AG08395 (cell line): ENCODE measurements at regions not wholly inside any gene's neighbourhood (a gene's known extent, or its start where the extent isn't known, plus 50 kb on each side); places are given as distances from the start of the nearest gene placed in this dataset.
"Not testable (repeated sequence)": the region's sequence is repeated elsewhere in the genome, so short reads cannot be mapped to it uniquely, and the experiment has no call there.

ENCODE experiments used
- DNase-seq: peaks from one replicate; pipeline ENCODE4 v3.0.0; 2012; ENCODE audit warnings: mixed read lengths, low spot score

- DNase-seq, result peak; percentile 79
Observed at GRCh38 chr12:124381456-124382296, 86.8 kb downstream of the RFLNA start.

GRCh38 chr12:124380796-124381455, 86.0 kb downstream of the RFLNA start:
- DNase-seq, result no peak

GRCh38 chr12:124379938-124380754, 85.3 kb downstream of the RFLNA start:
- peak; percentile 83 for DNase-seq

- no peak for DNase-seq
Observed at GRCh38 chr12:124379379-124379937, 84.6 kb downstream of the RFLNA start.

GRCh38 chr12:124378926-124379325, 84.0 kb downstream of the RFLNA start:
- no peak for DNase-seq

GRCh38 chr12:124377981-124378509, 83.2 kb downstream of the RFLNA start:
- no peak for DNase-seq

- no peak for DNase-seq
Observed at GRCh38 chr12:124376435-124376834, 81.5 kb downstream of the RFLNA start.

- DNase-seq, result no peak
Observed at GRCh38 chr12:124375789-124376175, 80.9 kb downstream of the RFLNA start.

- no peak for DNase-seq
Observed at GRCh38 chr12:124375141-124375788, 80.4 kb downstream of the RFLNA start.

GRCh38 chr12:124374567-124374966, 79.7 kb downstream of the RFLNA start:
- DNase-seq, result no peak

GRCh38 chr12:124374147-124374546, 79.3 kb downstream of the RFLNA start:
- no peak for DNase-seq

GRCh38 chr12:124373701-124374100, 78.8 kb downstream of the RFLNA start:
- not testable (repeated sequence) for DNase-seq

GRCh38 chr12:124372831-124373230, 77.9 kb downstream of the RFLNA start:
- no peak for DNase-seq

- DNase-seq, result no peak
Observed at GRCh38 chr12:124371970-124372555, 77.2 kb downstream of the RFLNA start.

GRCh38 chr12:124371366-124371765, 76.5 kb downstream of the RFLNA start:
- DNase-seq, result no peak

GRCh38 chr12:124370851-124371250, 76.0 kb downstream of the RFLNA start:
- no peak for DNase-seq

- DNase-seq, result no peak
Observed at GRCh38 chr12:124370384-124370783, 75.5 kb downstream of the RFLNA start.

- no peak for DNase-seq
Observed at GRCh38 chr12:124369827-124370378, 75.0 kb downstream of the RFLNA start.

GRCh38 chr12:124369055-124369826, 74.3 kb downstream of the RFLNA start:
- DNase-seq, result peak; percentile 94
